Liver (tissue), 8 donors: ENCODE measurements at regions not wholly inside any gene's neighbourhood (a gene's known extent, or its start where the extent isn't known, plus 50 kb on each side); places are given as distances from the start of the nearest gene placed in this dataset.

Experiments used
- DNase-seq: peaks from one replicate; pipeline ENCODE4 v3.0.0-alpha.2; 2017; ENCODE audit warnings: low spot score
- H3K27ac ChIP-seq, 2 donors: one replicate each; pipeline ENCODE4 v1.7.0; 2013; ENCODE audit warnings: inconsistent platforms in 2 of 2, low read length in 2 of 2, control low read depth in 1 of 2, low read depth in 1 of 2, mild to moderate bottlenecking in 1 of 2
- H3K27me3 ChIP-seq, 4 donors: one replicate each; pipeline versions ENCODE4 v1.6.1 to v1.7.0; 2013; ENCODE audit warnings: low read length in 3 of 4, inconsistent platforms in 1 of 4, mild to moderate bottlenecking in 1 of 4, moderate library complexity in 1 of 4; ENCODE audit not compliant: control insufficient read depth in 4 of 4, insufficient read depth in 4 of 4
- H3K36me3 ChIP-seq, 4 donors: one replicate each; pipeline versions ENCODE4 v1.6.1 to v1.7.0; 2013; ENCODE audit warnings: low read length in 3 of 4, mild to moderate bottlenecking in 3 of 4, low read depth in 1 of 4, moderate library complexity in 1 of 4; ENCODE audit not compliant: control insufficient read depth in 4 of 4, insufficient read depth in 3 of 4
- H3K4me1 ChIP-seq, 4 donors: one replicate each; pipeline versions ENCODE4 v1.6.1 to v1.7.0; 2013; ENCODE audit warnings: low read length in 3 of 4, mild to moderate bottlenecking in 3 of 4, moderate library complexity in 1 of 4; ENCODE audit not compliant: control insufficient read depth in 4 of 4, insufficient read depth in 4 of 4
- H3K4me3 ChIP-seq, 3 donors: one replicate each; pipeline versions ENCODE4 v1.6.1 to v1.7.0; 2013; ENCODE audit warnings: low read length in 3 of 3, control low read depth in 1 of 3, low read depth in 1 of 3, mild to moderate bottlenecking in 1 of 3
- H3K9ac ChIP-seq, 2 donors: one replicate each; pipeline ENCODE4 v1.7.0; 2013; ENCODE audit warnings: low read length in 2 of 2, mild to moderate bottlenecking in 2 of 2, moderate library complexity in 2 of 2, control low read depth in 1 of 2, low read depth in 1 of 2
- H3K9me3 ChIP-seq, 4 donors: one replicate each; pipeline versions ENCODE4 v1.6.1 to v1.7.0; 2013; ENCODE audit warnings: low read length in 3 of 4; ENCODE audit not compliant: control insufficient read depth in 4 of 4
- ATF3 ChIP-seq: IDR thresholded peaks from 2 replicates; pipeline ENCODE4 v1.6.1; 2016; ENCODE audit warnings: antibody characterized with exemption
- CTCF ChIP-seq: fragments of 150-350 bp; IDR thresholded peaks from 2 replicates; pipeline ENCODE4 v1.5.1; 2017; ENCODE audit warnings: improper control_type of control experiment, low read depth, low read length; ENCODE audit not compliant: missing input control
- EGR1 ChIP-seq, 2 donors: IDR thresholded peaks; 2 replicates each; pipeline ENCODE4 v1.6.1; 2016 to 2018; ENCODE audit warnings: antibody characterized with exemption in 2 of 2, low read depth in 2 of 2
- FOXA1 ChIP-seq: IDR thresholded peaks from 2 replicates; pipeline ENCODE4 v1.6.1; 2016; ENCODE audit warnings: antibody characterized with exemption
- FOXA2 ChIP-seq: IDR thresholded peaks from 2 replicates; pipeline ENCODE4 v1.6.1; 2016; ENCODE audit warnings: antibody characterized with exemption
- GABPA ChIP-seq, 2 donors: IDR thresholded peaks in 1 of 2; conservative IDR thresholded peaks in 1 of 2; 2 replicates each; pipeline ENCODE4 v1.6.1; 2016; ENCODE audit warnings: antibody characterized with exemption in 2 of 2, mild to moderate bottlenecking in 1 of 2, moderate library complexity in 1 of 2
- HNF4A ChIP-seq, 2 donors: conservative IDR thresholded peaks; 2 replicates each; pipeline ENCODE4 v1.6.1; 2016; ENCODE audit warnings: antibody characterized with exemption in 2 of 2, mild to moderate bottlenecking in 2 of 2
- HNF4G ChIP-seq: IDR thresholded peaks from 2 replicates; pipeline ENCODE4 v1.6.1; 2016; ENCODE audit warnings: antibody characterized with exemption
- JUND ChIP-seq, 2 donors: IDR thresholded peaks; 2 replicates each; pipeline ENCODE4 v1.6.1; 2016; ENCODE audit warnings: antibody characterized with exemption in 2 of 2
- RAD21 ChIP-seq, 2 donors: IDR thresholded peaks; 2 replicates each; pipeline ENCODE4 v1.6.1; 2016; ENCODE audit warnings: antibody characterized with exemption in 2 of 2, mild to moderate bottlenecking in 2 of 2
- SP1 ChIP-seq: IDR thresholded peaks from 2 replicates; pipeline ENCODE4 v1.6.1; 2018; ENCODE audit warnings: antibody characterized with exemption, mild to moderate bottlenecking
- TAF1 ChIP-seq: conservative IDR thresholded peaks from 2 replicates; pipeline ENCODE4 v1.6.1; 2016; ENCODE audit warnings: antibody characterized with exemption, mild to moderate bottlenecking
- YY1 ChIP-seq: IDR thresholded peaks from 2 replicates; pipeline ENCODE4 v1.6.1; 2016; ENCODE audit warnings: antibody characterized with exemption, mild to moderate bottlenecking
- WGBS: extraction: QIAGEN DNeasy Blood & Tissue Kit; methylation state at CpG from one replicate; pipeline ENCODE4 v1.1.7; 2013; 5-methylcytosine and 5-hydroxymethylcytosine counted together
- TF ChIP-seq, protein P1 (sequence below): IDR thresholded peaks from 2 replicates; pipeline ENCODE4 v1.6.1; 2016; ENCODE audit warnings: antibody characterized with exemption
- TF ChIP-seq, protein P2 (sequence below): IDR thresholded peaks from 2 replicates; pipeline ENCODE4 v1.6.1; 2016; ENCODE audit warnings: antibody characterized with exemption
- TF ChIP-seq, protein P3 (sequence below): IDR thresholded peaks from 2 replicates; pipeline ENCODE4 v1.6.1; 2016; ENCODE audit warnings: antibody characterized with exemption, mild to moderate bottlenecking
- donor health status: healthy.
- donor health status: healthy.
- donor health status: healthy.
- donor health status: healthy.
- donor health status: healthy.

DNA sequence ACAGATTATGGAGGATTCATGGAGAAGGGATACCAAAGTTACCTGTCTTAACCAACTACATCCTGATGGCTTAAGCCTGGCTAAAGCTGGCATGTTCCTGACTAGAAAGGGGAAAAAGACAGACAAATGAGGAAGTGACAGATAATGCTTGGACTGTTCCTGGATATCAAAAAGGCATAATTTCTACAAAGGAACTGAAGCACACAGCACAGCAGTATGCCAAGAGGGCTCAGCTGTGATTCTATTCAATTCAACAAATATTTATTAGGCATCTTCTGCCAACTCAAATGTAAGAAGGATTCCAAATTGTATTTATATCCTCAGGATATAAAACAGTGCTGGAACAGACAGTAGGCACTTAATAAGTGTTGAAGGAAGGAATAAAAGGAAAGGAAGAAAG, 59.5 kb downstream of the KLF12 start:
- no peaks in the 10 kb centered on the region for H3K36me3 ChIP-seq
- no peak for DNase-seq
- H3K9me3 ChIP-seq: no peaks in the 10 kb centered on the region
- H3K9ac ChIP-seq: no peak overlapping the region
- no peaks in the 10 kb centered on the region for H3K27me3 ChIP-seq
- H3K4me1 ChIP-seq: peaks cover 2 to 22% (median 7%) of the 10 kb centered on the region in 4 donors
- H3K4me3 ChIP-seq: no peak overlapping the region
- TF ChIP-seq JUND (IDR thresholded peaks at IDR 0.05) (no peak), FOXA2 (no peak), ATF3 (no peak), HNF4A (conservative IDR thresholded peaks at IDR 0.05) (no peak), YY1 (no peak), SP1 (no peak), TAF1 (no peak), FOXA1 (no peak), GABPA (IDR thresholded peaks at IDR 0.05 in 1 of 2, conservative IDR thresholded peaks at IDR 0.05 in 1 of 2) (no peak), CTCF (no peak)
- TF ChIP-seq, protein P1, sequence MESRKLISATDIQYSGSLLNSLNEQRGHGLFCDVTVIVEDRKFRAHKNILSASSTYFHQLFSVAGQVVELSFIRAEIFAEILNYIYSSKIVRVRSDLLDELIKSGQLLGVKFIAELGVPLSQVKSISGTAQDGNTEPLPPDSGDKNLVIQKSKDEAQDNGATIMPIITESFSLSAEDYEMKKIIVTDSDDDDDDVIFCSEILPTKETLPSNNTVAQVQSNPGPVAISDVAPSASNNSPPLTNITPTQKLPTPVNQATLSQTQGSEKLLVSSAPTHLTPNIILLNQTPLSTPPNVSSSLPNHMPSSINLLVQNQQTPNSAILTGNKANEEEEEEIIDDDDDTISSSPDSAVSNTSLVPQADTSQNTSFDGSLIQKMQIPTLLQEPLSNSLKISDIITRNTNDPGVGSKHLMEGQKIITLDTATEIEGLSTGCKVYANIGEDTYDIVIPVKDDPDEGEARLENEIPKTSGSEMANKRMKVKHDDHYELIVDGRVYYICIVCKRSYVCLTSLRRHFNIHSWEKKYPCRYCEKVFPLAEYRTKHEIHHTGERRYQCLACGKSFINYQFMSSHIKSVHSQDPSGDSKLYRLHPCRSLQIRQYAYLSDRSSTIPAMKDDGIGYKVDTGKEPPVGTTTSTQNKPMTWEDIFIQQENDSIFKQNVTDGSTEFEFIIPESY: no peak
- TF ChIP-seq, protein P2, sequence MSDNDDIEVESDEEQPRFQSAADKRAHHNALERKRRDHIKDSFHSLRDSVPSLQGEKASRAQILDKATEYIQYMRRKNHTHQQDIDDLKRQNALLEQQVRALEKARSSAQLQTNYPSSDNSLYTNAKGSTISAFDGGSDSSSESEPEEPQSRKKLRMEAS: no peak
- no peak overlapping the region for H3K27ac ChIP-seq

DNA sequence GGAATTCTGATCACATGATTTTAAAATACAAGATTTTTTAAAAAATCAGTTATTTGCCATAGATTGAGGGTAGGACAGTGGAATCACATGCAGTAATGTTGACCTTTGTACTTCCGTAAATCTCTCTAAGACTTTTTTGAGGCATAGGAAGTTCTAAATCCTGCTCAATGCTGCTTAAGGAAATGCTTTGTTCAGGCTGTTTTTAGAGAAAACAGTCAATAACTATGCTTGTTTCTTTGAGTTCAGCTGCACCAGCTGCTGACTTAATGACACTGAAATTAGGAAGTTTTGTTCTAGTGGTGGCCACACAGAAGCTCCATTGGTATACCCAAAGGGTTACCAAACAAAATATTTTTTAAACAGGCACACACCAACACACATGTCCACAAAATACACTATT, 60.9 kb downstream of the KLF12 start:
- Histone ChIP-seq H3K9ac (no peak overlapping the region), H3K9me3 (no peaks in the 10 kb centered on the region), H3K36me3 (no peaks in the 10 kb centered on the region), H3K4me1 (peaks cover 2 to 22% (median 7%) of the 10 kb centered on the region in 4 donors), H3K27me3 (no peaks in the 10 kb centered on the region), H3K4me3 (no peak overlapping the region), H3K27ac (no peak overlapping the region)
- WGBS: 88% methylated on average over 1 of the region's 1 CpG
- no peak for DNase-seq
- TF ChIP-seq FOXA2 (no peak), CTCF (no peak), HNF4A (conservative IDR thresholded peaks at IDR 0.05) (no peak), FOXA1 (no peak), EGR1 (IDR thresholded peaks at IDR 0.05; ENCODE audit: low read depth in 2 of 2) (no peak), SP1 (no peak), JUND (IDR thresholded peaks at IDR 0.05) (no peak), HNF4G (no peak), YY1 (no peak), GABPA (IDR thresholded peaks at IDR 0.05 in 1 of 2, conservative IDR thresholded peaks at IDR 0.05 in 1 of 2) (no peak), RAD21 (IDR thresholded peaks at IDR 0.05) (no peak)
- TF ChIP-seq, protein P2: no peak
- TF ChIP-seq, protein P3, sequence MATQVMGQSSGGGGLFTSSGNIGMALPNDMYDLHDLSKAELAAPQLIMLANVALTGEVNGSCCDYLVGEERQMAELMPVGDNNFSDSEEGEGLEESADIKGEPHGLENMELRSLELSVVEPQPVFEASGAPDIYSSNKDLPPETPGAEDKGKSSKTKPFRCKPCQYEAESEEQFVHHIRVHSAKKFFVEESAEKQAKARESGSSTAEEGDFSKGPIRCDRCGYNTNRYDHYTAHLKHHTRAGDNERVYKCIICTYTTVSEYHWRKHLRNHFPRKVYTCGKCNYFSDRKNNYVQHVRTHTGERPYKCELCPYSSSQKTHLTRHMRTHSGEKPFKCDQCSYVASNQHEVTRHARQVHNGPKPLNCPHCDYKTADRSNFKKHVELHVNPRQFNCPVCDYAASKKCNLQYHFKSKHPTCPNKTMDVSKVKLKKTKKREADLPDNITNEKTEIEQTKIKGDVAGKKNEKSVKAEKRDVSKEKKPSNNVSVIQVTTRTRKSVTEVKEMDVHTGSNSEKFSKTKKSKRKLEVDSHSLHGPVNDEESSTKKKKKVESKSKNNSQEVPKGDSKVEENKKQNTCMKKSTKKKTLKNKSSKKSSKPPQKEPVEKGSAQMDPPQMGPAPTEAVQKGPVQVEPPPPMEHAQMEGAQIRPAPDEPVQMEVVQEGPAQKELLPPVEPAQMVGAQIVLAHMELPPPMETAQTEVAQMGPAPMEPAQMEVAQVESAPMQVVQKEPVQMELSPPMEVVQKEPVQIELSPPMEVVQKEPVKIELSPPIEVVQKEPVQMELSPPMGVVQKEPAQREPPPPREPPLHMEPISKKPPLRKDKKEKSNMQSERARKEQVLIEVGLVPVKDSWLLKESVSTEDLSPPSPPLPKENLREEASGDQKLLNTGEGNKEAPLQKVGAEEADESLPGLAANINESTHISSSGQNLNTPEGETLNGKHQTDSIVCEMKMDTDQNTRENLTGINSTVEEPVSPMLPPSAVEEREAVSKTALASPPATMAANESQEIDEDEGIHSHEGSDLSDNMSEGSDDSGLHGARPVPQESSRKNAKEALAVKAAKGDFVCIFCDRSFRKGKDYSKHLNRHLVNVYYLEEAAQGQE: no peak
- TF ChIP-seq, protein P1: no peak
